ENCODE measurements at regions not wholly inside any gene's neighbourhood (a gene's known extent, or its start where the extent isn't known, plus 50 kb on each side); places are given as distances from the start of the nearest gene placed in this dataset.
"Not testable (repeated sequence)": the region's sequence is repeated elsewhere in the genome, so short reads cannot be mapped to it uniquely, and the experiment has no call there.

DNA sequence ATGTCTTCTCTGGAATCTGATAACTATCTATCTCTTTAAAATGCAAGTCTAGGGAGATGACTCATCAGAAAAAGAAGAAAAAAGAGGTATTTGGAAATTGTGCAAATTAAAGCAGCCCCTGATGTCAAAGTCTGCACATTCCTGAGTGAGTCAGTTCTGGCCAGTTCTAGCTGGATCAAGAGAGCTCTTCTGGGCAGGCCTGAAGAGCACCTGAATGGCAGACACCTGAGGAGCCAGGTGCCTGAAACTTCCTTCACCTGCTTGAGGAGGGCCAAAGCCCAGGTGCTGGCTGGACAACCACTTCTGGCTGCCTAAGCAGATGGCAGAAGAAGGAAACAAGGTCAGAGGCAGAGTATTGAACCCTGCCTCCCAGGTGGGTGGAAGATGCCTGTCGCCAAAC lies 1575.4 kb downstream of the RPIA start:
- H3K9me3 ChIP-seq (ENCODE audit: control insufficient read depth, insufficient read depth, low read depth, low read length); H3K9ac ChIP-seq (ENCODE audit: low read length); H3K4me3 ChIP-seq (ENCODE audit: low read depth, low read length); H3K4me1 ChIP-seq (ENCODE audit: control insufficient read depth, insufficient read depth, low read length); H3K27ac ChIP-seq (ENCODE audit: low read depth, low read length); H3K27me3 ChIP-seq (ENCODE audit: control insufficient read depth, insufficient read depth, low read length); H3K36me3 ChIP-seq (ENCODE audit: control insufficient read depth, insufficient read depth, low read length): not testable (repeated sequence)

DNA sequence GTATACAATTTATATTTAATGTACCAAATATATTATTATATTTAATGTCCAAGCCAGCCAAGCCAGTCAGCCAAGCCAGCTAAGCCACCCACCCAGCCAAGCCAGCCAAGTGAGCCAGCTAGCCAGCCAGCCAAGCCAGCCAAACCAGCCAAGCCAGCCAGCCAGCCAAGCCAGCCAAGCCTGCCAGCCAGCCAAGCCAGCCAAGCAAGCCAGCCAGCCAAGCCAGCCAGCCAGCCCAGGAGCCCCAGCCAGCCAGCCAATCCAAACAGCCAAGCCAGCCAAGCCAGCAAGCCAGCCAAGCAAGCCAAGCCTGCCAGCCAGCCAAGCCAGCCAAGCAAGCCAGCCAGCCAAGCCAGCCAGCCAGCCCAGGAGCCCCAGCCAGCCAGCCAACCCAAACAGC lies 1596.3 kb downstream of the RPIA start:
- not testable (repeated sequence) for H3K4me1 ChIP-seq (ENCODE audit: control insufficient read depth, insufficient read depth, low read length); H3K27me3 ChIP-seq (ENCODE audit: control insufficient read depth, insufficient read depth, low read length); H3K36me3 ChIP-seq (ENCODE audit: control insufficient read depth, insufficient read depth, low read length); H3K27ac ChIP-seq (ENCODE audit: low read depth, low read length); H3K9me3 ChIP-seq (ENCODE audit: control insufficient read depth, insufficient read depth, low read depth, low read length); H3K4me3 ChIP-seq (ENCODE audit: low read depth, low read length); H3K9ac ChIP-seq (ENCODE audit: low read length)

DNA sequence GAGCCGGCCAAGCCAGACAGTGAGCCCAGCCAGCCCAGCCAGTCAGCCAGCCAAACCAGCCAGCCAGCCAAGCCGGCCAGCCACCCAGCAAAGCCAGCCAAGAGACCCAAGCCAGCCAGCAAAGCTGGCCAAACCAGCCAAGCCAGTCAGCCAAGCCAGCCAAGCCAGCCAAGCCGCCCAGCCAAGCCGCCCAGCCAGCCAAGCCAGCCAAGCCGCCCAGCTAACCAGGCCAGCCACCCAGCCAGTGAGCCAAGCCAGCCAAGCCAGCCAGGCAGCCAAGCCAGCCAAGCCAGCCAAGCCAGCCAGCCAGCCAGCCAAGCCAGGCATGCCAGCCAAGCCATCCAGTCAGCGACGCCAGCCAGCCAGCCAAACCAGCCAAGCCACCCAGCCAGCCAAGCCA lies 1596.9 kb downstream of the RPIA start:
- H3K27ac ChIP-seq (ENCODE audit: low read depth, low read length); H3K36me3 ChIP-seq (ENCODE audit: control insufficient read depth, insufficient read depth, low read length); H3K9me3 ChIP-seq (ENCODE audit: control insufficient read depth, insufficient read depth, low read depth, low read length); H3K27me3 ChIP-seq (ENCODE audit: control insufficient read depth, insufficient read depth, low read length); H3K9ac ChIP-seq (ENCODE audit: low read length); H3K4me1 ChIP-seq (ENCODE audit: control insufficient read depth, insufficient read depth, low read length); H3K4me3 ChIP-seq (ENCODE audit: low read depth, low read length): not testable (repeated sequence)

DNA sequence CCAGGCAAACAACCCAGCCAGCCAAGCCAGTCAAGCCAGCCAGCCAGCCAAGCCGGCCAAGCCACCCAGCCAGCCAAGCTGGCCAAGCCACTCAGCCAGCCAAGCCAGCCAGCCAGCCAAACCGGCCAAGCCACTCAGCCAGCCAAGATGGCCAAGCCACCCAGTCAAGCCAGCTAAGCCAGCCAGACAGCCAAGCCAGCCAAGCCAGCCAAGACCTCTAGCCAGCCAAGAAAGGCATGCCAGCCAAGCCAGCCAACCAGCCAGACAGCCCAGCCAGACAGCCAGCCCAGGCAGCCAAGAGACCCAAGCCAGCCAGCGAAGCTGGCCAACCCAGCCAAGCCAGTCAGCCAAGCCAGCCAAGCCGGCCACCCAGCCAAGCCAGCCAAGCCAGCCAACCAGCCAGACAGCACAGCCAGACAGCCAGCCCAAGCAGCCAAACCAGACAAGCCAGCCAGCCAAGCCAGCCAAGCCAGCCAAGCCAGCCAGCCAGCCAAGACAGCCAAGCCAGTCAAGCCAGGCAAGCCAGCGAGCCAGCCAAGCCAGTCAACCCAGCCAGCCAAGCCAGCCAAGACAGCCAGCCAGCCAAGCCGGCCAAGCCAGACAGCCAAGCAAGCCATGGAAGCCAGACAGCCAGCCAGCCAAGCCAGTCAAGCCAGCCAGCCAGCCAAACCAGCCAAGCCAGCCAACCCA lies 1598.0 kb downstream of the RPIA start:
- H3K27ac ChIP-seq (ENCODE audit: low read depth, low read length); H3K4me3 ChIP-seq (ENCODE audit: low read depth, low read length); H3K4me1 ChIP-seq (ENCODE audit: control insufficient read depth, insufficient read depth, low read length): not testable (repeated sequence)

DNA sequence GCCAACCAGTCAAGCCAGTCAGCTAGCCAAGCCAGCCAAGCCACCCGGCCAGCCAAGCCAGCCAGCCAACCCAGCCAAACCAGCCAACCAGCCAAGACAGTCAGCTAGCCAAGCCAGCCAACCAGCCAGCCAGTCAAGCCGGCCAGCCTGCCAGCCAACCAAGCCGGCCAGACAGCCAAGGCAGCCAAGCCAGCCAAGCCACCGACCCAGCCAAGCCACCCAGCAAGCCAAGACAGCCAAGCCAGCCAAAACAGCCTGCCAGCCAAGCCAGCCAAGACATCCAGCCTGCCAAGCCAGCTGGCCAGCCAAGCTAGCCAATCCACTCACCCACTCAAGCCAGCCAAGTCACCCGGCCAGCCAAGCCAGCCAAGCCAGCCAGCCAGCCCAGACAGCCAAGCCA lies 1599.2 kb downstream of the RPIA start:
- H3K4me1 ChIP-seq (ENCODE audit: control insufficient read depth, insufficient read depth, low read length); H3K27me3 ChIP-seq (ENCODE audit: control insufficient read depth, insufficient read depth, low read length); H3K4me3 ChIP-seq (ENCODE audit: low read depth, low read length); H3K9me3 ChIP-seq (ENCODE audit: control insufficient read depth, insufficient read depth, low read depth, low read length); H3K9ac ChIP-seq (ENCODE audit: low read length); H3K36me3 ChIP-seq (ENCODE audit: control insufficient read depth, insufficient read depth, low read length); H3K27ac ChIP-seq (ENCODE audit: low read depth, low read length): not testable (repeated sequence)

More for the DNA sequence above, 1598.0 kb downstream of the RPIA start:
- H3K9ac ChIP-seq (ENCODE audit: low read length); H3K27me3 ChIP-seq (ENCODE audit: control insufficient read depth, insufficient read depth, low read length); H3K9me3 ChIP-seq (ENCODE audit: control insufficient read depth, insufficient read depth, low read depth, low read length); H3K36me3 ChIP-seq (ENCODE audit: control insufficient read depth, insufficient read depth, low read length): not testable (repeated sequence)

DNA sequence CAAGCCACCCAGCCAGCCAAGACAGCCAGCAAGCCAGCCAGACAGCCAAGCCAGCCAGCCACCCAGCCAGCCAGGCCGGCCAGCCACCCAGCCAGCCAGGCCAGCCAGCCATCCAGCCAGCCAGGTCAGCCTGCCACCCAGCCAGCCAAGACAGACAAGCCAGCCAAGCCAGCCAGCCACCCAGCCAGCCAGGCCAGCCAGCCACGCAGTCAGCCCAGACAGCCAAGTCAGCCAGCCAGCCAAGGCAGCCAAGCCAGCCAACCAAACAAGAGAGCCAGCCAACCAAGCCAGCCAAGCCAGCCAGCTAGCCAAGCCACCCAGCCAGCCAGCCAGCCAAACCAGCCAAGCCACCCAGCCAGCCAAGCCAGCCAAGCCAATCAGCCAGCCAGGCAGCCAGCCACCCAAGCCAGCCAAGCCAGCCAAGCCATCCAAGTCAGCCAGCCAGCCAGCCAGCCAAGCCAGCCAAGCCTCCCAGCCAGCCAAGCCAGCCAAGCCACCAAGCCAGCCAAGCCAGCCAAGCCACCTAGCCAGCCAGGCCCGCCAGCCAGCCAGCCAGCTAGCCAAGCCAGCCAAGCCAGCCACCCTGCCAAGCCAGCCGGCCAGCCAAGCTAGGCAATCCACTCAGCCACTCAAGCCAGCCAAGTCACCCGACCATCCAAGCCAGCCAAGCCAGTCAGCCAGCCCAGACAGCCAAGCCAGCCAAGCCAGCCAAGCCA lies 1599.9 kb downstream of the RPIA start:
- H3K36me3 ChIP-seq (ENCODE audit: control insufficient read depth, insufficient read depth, low read length); H3K27ac ChIP-seq (ENCODE audit: low read depth, low read length); H3K27me3 ChIP-seq (ENCODE audit: control insufficient read depth, insufficient read depth, low read length); H3K4me1 ChIP-seq (ENCODE audit: control insufficient read depth, insufficient read depth, low read length); H3K9ac ChIP-seq (ENCODE audit: low read length); H3K9me3 ChIP-seq (ENCODE audit: control insufficient read depth, insufficient read depth, low read depth, low read length); H3K4me3 ChIP-seq (ENCODE audit: low read depth, low read length): not testable (repeated sequence)

DNA sequence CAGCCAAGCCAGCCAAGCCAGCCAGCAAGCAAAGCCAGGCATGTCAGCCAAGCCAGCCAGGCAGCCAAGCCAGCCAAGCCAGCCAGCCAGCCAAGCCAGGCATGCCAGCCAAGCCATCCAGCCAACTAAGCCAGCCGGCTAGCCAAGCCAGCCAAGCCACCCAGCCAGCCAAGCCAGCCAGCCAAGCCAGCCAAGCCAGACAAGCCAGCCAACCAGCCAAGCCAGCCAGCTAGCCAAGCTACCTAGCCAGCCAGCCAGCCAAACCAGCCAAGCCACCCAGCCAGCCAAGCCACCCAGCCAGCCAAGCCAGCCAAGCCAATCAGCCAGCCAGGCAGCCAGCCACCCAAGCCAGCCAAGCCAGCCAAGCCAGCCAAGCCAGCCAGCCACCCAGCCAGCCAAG lies 1600.5 kb downstream of the RPIA start:
- H3K4me3 ChIP-seq (ENCODE audit: low read depth, low read length); H3K27ac ChIP-seq (ENCODE audit: low read depth, low read length); H3K9ac ChIP-seq (ENCODE audit: low read length): not testable (repeated sequence)

DNA sequence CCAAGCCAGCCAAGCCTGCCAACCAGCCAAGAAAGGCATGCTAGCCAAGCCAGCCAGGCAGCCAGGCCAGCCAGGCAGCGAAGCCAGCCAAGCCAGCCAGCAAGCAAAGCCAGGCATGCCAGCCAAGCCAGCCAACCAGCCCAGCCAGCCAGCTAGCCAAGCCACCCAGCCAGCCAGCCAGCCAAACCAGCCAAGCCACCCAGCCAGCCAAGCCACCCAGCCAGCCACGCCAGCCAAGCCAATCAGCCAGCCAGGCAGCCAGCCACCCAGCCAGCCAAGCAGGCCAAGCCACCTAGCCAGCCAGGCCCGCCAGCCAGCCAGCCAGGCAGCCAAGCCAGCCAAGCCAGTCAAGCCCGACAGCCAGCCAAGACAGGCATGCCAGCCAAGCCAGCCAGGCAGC lies 1601.0 kb downstream of the RPIA start:
- H3K27me3 ChIP-seq (ENCODE audit: control insufficient read depth, insufficient read depth, low read length); H3K9ac ChIP-seq (ENCODE audit: low read length); H3K36me3 ChIP-seq (ENCODE audit: control insufficient read depth, insufficient read depth, low read length); H3K4me3 ChIP-seq (ENCODE audit: low read depth, low read length); H3K27ac ChIP-seq (ENCODE audit: low read depth, low read length); H3K4me1 ChIP-seq (ENCODE audit: control insufficient read depth, insufficient read depth, low read length); H3K9me3 ChIP-seq (ENCODE audit: control insufficient read depth, insufficient read depth, low read depth, low read length): not testable (repeated sequence)

More for the DNA sequence above, 1600.5 kb downstream of the RPIA start:
- not testable (repeated sequence) for H3K36me3 ChIP-seq (ENCODE audit: control insufficient read depth, insufficient read depth, low read length); H3K4me1 ChIP-seq (ENCODE audit: control insufficient read depth, insufficient read depth, low read length); H3K9me3 ChIP-seq (ENCODE audit: control insufficient read depth, insufficient read depth, low read depth, low read length); H3K27me3 ChIP-seq (ENCODE audit: control insufficient read depth, insufficient read depth, low read length)

DNA sequence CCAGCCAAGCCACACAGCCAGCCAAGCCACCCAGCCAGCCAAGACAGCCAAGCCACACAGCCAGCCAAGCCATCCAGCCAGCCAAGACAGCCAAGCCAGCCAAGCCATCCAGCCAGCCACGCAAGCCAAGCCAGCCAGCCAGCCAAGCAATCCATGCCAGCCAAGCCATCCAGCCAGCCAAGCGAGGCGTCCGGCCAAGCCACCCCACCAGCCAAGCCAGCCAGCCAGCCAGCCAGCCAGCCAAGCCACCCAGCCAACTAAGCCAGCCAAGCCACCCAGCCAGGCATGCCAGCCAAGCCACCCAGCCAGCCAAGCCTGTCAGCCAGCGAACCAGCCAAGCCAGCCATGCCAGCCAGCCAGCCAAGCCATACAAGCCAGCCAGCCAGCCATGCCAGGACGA lies 1601.8 kb downstream of the RPIA start:
- H3K4me1 ChIP-seq (ENCODE audit: control insufficient read depth, insufficient read depth, low read length); H3K36me3 ChIP-seq (ENCODE audit: control insufficient read depth, insufficient read depth, low read length); H3K27ac ChIP-seq (ENCODE audit: low read depth, low read length); H3K27me3 ChIP-seq (ENCODE audit: control insufficient read depth, insufficient read depth, low read length); H3K9me3 ChIP-seq (ENCODE audit: control insufficient read depth, insufficient read depth, low read depth, low read length); H3K9ac ChIP-seq (ENCODE audit: low read length); H3K4me3 ChIP-seq (ENCODE audit: low read depth, low read length): not testable (repeated sequence)

DNA sequence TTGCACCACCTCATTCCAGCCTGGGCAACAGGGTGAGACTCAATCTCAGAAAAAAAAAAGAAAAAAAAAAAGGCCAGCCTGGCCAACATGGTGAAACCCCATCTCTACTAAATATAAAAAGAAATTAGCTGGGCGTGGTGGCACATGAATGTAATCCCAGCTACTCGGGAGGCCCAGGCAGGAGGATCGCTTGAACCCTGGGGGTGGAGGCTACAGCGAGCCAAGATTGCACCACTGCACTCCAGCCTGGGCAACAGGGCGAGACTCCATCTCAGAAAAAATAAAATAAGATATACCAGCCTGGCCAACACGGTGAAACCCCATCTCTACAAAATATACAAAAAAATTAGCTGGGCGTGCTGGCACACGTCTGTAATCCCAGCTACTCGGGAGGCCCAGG lies 1602.3 kb downstream of the RPIA start:
- not testable (repeated sequence) for H3K27me3 ChIP-seq (ENCODE audit: control insufficient read depth, insufficient read depth, low read length); H3K27ac ChIP-seq (ENCODE audit: low read depth, low read length); H3K36me3 ChIP-seq (ENCODE audit: control insufficient read depth, insufficient read depth, low read length); H3K4me1 ChIP-seq (ENCODE audit: control insufficient read depth, insufficient read depth, low read length); H3K4me3 ChIP-seq (ENCODE audit: low read depth, low read length); H3K9me3 ChIP-seq (ENCODE audit: control insufficient read depth, insufficient read depth, low read depth, low read length); H3K9ac ChIP-seq (ENCODE audit: low read length)

DNA sequence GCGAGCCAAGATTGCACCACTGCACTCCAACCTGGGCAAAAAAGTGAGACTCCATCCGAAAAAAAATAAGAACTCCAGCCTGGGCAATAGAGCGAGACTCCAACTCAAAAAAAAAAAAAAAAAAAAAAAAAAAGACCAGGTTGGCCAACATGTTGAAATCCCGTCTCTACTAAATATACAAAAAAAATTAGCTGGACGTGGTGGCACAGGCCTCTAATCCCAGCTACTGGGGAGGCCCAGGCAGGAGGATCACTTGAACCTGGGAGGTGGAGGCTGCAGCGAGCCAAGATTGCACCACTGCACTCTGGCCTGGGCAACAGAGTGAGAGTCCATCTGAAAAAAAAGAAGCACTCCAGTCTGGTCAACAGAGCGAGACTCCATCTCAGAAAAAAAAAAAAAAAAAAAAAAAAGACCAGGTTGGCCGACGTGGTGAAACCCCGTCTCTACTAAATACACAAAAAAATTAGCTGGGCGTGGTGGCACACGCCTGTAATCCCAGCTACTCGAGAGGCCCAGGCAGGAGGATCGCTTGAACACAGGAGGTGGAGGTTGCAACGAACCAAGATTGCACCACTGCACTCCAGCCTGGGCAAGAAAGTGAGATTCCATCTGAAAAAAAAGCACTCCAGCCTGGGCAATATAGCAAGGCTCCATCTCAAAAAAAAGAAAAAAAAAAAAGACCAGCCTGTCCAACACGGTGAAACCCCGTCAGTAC lies 1603.7 kb downstream of the RPIA start:
- not testable (repeated sequence) for H3K36me3 ChIP-seq (ENCODE audit: control insufficient read depth, insufficient read depth, low read length); H3K27ac ChIP-seq (ENCODE audit: low read depth, low read length); H3K9ac ChIP-seq (ENCODE audit: low read length); H3K4me3 ChIP-seq (ENCODE audit: low read depth, low read length); H3K4me1 ChIP-seq (ENCODE audit: control insufficient read depth, insufficient read depth, low read length); H3K9me3 ChIP-seq (ENCODE audit: control insufficient read depth, insufficient read depth, low read depth, low read length); H3K27me3 ChIP-seq (ENCODE audit: control insufficient read depth, insufficient read depth, low read length)

Data from HUES6 (cell line).